GM19438 (cell line): ENCODE measurements at regions not wholly inside any gene's neighbourhood (a gene's known extent, or its start where the extent isn't known, plus 50 kb on each side); places are given as distances from the start of the nearest gene placed in this dataset.

Source experiments
- ATAC-seq: cut with Tn5 transposase; IDR thresholded peaks from one replicate; pipeline ENCODE4 v1.9.1; 2021; ENCODE audit warnings: low read depth; ENCODE audit not compliant: unreplicated experiment

DNA sequence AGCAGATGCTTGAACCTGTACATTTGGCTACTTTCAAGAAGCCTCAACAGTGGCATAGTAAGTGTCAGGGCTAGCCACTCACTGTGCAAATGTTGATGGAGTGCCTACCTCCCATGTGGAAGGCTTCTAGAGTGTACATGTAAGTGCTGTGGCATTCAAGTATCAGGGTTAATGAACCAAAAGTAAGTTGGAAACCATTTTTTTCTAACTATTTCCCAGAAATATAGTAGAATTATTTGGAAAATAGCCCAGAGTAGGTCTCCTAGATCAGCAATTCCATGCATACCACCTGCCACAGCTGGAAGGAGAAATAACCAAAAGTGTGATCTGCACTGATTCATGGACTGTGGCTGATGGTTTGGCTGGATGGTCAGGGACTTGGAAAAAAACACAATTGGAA, 53.3 kb downstream of the FOXD1 start:
- no peak for ATAC-seq

DNA sequence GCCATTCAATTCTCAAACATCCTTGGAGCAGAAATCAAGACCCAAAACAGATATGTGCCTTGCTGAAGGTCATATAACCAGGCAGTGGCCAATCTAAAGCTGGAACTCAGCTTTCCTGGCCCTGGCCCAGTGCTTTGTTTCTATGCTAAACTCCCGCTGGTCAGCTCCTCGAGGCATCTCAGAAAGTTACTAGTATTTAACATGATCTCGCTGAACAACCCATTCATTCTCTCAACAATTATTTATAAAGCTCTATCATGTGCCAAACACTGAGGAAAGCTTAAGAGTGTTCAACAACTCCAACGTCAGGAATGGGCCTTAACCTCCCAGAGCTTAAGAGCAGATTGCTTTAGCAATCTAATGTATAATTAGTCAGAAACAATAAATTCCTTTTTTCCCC, 54.0 kb downstream of the FOXD1 start:
- no peak for ATAC-seq

DNA sequence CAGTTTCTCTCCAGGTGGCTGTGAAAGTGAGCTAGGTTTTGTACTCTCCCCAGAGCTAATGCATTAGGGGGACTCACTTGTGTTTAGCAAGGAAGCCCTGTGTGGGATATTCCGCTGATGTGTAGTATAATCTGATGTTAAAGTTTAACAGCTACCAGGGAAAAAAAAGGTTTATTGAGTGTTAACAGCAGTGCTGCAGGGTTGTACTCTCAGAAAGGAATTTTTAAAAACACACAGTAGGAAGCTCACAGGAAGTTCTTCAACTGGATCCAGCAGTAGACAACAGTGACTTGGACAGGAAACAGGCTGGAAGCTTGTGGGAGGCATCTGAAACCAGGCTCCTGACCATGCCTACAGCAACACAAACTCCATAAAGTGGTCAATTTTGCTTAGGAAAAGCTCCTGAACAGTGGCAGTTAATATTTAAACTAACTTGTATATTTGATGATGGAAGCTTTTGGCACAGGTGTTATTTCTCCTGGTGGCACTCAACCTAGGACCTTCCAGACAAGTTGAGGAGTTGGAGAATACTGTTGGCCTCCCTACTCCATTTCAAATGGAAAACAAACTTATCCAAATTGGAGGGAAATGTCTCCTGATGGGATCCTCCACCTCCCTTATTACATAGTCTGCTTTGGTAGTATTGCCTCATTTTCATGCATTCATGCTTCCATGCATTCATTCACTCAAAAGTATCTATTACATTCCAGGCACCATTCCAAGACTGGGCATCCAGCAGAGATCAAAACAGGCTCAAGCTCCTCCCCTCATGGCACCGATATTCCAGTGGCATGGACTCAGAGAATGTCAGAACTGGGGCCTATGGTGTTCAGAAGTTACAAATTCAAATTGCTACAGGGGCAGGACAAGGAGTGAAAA, 54.7 kb downstream of the FOXD1 start:
- ATAC-seq: no peak

DNA sequence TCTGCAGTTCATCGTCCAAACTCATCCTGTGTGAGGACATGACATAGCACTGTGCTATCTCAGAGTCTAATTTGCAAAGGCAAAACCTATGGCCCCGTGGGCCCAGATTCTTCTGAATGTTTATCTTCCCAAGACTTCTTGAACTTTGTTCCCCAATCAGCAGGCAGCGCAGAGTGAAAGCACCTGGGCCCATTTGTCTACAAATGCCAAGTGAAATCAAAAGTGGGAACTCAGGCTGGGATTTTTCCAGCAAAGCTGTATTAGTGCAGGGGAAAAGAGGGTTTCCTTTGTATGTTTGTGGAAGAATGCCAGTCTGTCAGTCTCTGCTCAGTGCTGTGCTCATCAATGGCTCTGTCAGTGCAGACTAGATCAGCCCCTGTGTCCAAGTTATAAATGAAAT, 55.8 kb downstream of the FOXD1 start:
- ATAC-seq: no peak

DNA sequence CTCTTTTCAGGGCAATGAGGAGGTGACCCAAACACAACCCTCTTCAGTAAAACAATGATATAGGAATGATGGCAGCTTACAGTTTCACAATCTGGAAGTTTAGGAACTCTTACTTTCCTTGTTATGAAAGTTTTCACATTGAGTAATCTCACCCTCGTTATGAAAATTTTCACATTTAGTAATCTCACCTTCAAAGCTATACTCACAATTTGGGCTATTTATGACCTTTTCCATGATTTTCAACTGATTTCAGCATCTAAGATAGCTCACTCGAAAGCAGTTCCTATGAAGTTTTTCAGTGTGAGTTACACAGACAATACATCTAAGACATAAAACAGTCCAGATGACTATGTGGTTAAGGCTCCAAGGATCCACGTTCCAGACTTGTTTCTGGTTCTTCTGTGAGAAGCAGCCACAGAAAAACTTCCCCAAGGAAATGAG, 57.1 kb downstream of the FOXD1 start:
- ATAC-seq: no peak

DNA sequence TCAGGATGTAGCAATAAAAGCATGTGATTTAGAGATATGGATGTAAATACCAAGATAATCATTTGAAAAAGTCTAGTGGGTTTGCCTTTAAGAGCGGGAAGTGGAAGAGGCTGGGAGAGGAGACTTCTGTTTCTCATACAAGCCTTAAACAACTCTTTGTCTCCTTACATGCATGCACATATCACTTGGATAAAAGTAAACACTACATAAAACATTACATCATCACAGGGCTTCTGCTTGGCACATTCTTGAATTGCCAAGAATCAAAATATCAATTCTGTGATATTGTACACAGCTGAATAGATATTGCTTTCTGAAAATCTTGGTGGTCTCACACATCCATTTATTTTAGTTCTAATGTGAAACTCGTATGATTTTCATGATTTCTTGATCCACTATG, 57.6 kb downstream of the FOXD1 start:
- no peak for ATAC-seq

DNA sequence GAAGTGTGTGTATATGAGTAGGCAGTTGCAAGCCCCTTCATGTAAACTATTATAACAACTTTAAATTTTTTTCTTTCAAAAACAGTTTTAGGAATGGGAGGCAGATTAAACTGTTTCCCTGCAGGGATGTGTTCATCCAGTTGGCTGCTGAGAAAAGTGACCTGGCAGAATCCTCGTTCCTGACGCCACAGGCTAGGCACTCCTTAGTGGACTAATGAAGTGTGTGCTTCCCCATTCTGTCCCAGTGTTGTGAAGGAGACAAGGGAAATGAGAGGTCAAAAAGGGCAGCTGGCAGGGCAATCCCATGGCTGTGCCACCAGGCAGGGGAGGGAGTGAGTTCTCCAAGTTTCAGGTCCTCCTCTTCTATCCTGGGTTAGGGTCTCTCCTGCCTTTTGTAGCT, 59.8 kb downstream of the FOXD1 start:
- ATAC-seq: no peak

DNA sequence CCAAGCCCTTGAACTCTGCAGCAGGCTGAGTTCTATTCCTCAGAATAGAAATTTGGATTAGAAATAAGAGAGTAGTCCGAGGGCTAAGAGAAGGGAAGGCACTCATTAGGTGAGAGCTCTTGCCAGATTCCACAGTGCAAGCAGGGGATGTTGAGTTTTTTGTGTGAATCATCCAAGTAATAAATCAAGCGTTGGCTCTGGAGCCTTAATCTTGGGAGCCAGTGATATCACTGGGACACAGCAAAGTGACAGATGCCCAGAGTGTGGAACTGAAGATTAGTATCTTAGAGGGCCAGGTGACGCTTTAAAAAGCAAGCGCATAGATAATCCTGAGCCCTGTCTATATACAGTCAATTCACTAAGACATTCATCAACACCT, 60.3 kb downstream of the FOXD1 start:
- no peak for ATAC-seq

DNA sequence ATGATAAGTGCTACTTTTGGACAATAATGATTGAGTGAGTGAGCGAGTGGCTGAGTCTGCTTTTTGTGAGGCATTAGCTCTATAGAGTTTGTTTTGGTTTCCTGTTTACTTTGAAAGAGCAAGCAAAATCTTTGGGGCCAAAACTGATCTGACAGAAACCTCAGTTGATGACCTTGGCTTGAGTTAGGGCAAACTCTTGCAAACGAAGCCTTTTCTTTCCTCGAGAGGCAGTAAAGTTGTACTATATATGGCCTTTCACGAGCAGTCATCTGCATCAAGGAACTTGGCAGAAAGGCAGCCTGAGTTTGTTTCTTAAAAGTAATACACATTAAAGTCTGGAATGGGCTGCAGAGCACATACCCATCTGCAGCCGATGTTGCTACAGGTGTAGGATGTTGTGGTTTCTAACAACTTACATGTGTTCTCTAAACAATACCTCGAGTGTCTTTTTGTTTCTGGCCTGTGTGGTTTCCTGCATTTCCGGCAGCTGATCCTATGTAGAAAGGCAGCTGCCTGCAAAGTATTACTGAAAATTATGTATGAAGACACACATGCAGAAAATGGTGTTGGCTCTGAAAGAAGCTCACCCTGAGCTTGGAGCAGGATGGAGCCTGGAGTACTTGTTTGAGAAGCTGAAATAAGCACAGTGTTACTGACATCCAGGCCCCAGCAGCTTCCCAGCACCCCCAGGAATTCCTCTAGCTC, 60.8 kb downstream of the FOXD1 start:
- peak; percentile 95 for ATAC-seq

DNA sequence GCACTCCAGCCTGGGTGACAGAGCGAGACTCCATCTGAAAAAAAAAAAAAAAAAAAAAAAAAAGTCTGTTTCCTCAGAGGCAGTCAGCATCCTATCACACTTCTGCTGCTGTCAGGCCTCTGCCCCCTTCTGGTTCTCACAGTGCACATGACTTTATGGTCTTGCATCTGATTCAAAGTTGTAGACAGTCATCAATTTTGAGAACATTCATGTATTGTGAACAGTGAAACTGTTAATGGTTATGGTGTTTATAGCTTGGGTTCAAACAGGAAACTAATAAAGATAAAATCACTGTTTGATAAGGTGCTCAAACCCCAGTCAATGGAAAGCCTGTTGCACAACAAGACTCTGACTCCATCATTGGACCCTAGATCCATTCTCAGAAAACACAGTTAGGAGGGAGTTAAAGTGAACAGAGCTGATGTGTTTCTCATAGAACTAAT, 61.4 kb downstream of the FOXD1 start:
- ATAC-seq: peak; percentile 36

DNA sequence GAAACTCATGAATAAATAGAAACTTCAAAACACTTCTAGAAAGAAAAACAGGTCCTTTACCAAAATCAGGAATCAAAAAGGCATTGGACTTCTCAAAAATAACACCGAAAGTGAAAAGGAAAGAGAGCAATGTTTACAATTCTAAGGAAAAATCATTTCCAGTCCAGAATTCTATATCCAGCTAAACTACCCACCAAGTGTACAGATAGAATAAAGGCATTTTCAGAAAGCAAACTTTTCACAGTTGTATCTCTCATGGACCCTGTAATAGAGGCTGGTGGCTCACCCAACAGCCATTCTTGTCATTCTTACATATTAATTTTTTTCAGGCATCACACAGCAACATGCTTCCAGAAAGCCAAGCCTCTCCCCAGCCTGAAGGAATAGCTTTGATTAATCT, 63.7 kb downstream of the FOXD1 start:
- no peak for ATAC-seq

DNA sequence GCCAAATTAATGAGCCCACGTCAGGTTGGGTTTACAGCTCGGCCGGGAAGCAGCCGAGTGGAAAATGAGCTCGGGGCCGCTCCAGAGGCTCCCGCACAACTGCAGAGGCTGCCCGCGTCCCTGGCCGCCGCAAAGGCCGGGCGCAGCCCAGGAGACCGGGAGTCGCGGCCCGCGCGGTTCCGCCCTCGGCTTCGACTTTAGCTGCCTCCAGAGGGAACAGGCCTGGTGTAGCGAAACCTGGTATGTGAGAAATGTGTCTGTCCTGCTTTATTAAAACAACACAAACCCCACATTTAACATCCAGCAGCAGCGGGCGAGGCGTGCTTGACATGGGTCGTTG, 66.2 kb downstream of the FOXD1 start:
- ATAC-seq: no peak

DNA sequence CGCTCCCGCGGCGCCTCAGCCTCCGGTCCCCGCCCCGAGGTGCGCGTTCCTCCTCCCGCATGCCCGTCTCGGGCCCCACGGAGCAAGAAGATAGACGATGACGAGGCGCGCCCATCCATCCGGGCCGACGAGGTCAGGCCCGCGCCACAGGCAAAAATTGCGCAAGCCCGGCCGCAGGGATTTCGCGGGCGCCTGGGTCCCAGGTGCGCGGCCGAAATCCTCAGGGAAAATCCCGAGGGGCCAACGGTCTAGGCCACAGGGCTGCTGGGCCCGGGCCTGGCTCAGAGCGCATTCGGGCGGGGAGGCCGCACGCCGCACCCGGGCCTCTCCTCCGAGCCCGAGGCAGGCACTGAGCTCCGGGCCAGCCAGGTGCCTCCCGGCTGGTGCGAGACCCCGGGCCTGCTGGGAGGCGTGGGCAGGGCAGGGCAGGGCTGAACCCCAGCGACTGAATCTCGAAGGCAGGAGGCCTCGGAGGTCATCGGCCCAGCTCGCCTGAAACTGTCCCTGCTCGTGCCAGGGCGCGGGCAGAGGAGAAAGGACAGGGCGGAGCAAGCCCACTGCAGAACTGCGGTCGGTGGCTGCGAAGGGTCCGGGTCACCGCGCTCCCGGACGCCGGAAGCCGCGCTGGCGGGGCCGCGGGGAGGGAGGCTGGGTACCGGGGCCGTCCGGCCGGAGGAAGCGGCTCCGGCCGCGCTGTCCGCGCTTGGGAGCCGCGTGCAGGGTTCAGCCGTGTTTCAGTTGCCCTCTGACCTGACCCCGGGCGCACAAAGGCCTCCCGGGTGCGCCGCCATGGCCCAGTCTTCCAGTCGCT, 66.8 kb downstream of the FOXD1 start:
- no peak for ATAC-seq

DNA sequence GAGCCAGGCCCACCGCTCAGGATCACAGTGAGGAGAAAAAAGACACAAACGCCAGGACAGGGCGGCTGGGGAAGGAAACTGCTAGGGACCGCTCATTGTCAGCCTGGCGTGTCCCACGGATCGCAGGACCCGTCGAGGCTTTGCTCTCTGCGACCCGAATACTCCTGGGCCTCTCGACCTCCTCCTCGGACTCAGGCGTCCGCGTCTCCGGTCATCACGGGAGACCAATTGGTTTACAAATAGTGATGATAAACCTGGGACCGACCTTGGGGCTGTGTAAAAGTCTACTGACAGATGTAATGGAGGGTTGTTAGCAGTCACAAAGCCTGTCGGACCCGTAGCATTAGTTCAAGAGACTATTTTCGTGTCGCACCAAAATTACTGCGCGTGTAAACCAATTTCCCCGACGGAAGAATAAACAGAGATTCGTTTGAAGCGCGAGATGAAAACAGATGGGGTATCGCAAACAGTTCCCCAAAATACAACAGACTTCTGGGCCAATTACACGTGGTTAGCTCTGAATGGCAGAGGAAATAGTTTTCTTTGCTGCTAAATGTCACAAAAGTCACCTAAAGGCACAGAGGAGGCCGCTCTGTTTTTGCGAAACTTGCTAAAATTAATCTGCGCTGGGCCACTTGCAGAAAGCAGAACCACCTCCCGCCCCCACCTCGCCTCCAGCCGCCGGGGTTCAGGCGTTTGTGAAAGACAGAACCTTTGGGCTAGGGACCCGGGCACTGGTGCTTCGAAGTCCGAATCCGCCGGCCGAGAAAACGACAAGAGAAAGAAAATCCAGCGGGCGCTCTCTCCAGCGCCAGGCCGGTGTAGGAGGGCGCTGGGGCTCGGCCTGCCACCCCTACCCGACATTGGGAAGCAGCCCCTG, 67.6 kb downstream of the FOXD1 start:
- ATAC-seq: no peak

DNA sequence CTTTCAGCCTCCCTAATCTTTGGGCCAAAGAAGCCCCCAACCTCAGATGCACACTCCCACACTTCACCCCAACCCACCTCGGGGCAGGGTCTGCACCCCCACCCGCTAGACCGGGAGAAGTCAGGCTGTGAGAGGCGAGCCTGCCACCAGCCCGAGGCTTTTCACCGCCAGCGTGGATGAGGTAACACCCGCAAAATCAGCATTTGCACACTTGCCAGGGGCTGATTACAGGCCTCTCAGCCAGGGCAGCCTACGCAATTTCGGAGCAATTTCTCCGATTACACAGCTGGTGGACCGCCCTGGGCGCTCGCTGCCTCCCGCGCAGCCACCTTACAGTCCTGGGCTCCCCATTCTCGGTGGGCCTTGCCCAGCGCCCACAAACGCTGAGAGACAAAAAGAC, 68.5 kb downstream of the FOXD1 start:
- ATAC-seq: no peak

DNA sequence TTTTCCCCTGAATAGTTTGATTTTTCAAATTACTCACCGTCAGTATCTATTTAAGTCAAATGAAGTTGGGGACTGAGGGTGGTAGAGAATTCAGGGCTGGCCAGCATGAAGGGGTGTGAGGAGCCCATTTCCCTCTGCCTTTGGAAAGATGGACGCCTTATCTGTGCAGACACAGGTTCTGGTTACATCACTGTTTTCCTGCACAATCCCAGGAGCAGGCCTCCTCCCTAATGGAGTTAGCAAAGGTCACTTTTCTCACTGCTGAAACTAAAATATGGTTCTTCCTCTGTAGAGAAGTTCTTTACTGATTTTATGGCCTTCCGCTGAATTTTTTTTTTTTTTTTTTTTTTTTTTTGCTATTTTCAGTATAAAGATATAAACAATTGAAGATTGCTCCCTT, 69.1 kb downstream of the FOXD1 start:
- no peak for ATAC-seq

DNA sequence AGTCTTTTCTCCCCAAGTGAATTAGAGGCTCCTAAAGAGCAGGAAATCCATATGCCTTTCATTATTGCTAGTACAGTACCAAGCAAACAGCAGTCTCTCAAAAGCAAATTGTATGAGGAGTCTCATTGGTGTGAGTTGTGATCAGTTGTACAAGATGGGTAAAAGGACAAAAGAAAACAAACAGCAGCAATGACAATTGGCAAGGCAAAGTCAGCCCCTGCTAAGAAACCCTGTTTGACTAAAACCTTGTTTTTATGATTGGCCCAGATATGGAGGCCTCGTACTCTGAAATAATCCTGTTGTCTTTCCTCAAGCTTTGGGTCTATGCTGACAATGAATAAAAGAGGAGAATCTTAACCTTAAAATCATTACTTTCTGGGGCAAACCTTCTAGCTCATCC, 69.8 kb downstream of the FOXD1 start:
- no peak for ATAC-seq

DNA sequence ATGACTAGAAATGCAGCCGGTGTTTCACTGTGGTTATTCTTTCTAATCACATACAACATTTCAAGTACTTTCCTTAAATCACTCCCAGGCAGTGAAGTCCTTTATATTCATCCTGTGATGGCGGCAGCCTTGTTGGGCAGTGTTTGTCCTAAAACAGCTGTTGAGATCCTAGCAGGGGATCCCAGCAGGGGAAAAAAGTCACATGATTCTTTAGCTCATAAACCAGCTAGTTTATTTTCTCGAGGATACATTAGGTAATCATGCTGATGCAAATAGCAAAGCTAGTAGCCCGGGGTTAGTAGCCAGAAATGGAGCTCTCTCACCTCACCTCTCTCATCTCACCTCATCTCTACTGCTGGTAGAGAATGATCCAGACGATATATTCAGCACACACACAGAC, 70.5 kb downstream of the FOXD1 start:
- no peak for ATAC-seq

DNA sequence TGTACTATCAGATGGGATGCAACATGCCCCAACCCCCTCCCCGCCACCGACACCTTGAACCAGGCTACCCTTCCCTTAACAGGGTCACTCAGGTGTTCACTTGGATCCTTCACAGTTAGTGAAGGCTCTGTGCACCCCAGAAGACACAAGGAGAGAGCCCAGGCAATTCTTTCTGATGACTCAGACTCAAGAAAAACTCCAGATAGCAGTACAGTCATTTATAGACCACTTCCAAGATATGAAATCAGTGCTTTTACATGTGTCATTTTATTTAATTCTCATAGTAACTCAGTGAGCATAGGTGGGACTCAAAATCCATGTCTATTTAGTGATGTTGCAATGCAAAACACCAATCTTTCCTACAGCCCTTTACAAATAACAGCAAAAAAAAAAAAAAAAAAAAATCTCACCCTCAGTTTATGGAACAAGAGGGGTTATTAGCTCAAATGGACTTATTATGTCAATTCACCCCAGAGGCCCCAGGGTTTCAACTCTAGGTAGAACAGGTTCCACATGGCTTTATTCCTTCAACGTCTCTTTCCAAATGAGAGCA, 71.9 kb downstream of the FOXD1 start:
- ATAC-seq: no peak

DNA sequence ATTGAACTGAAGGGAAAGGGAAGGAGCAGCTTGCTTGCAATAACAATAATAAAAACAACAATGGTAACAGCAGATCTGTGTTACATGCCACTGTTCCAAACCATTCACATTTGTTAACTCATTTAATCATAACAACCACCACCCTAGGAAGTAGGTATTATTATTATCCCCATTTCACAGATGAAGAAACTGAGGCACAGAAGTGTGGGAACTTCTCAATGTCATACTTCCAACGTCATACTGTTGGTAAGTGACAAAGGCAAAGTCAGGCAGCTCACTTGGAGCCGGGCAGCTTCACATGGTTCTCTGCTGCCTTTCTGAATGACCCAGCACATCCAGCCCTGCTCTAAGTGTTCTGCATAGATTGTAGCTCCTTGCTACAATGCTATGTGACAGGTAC, 72.6 kb downstream of the FOXD1 start:
- ATAC-seq: no peak
